Spleen (tissue), 7 donors: ENCODE measurements at regions not wholly inside any gene's neighbourhood (a gene's known extent, or its start where the extent isn't known, plus 50 kb on each side); places are given as distances from the start of the nearest gene placed in this dataset.
"Not testable (repeated sequence)": the region's sequence is repeated elsewhere in the genome, so short reads cannot be mapped to it uniquely, and the experiment has no call there.

Experiments used
- CTCF ChIP-seq, 11 experiments: fragments of 200-600 bp in 7 of 11; fragments of 450-650 bp in 4 of 11; sonication (generic) in 4 of 11; IDR thresholded peaks in 8 of 11; conservative IDR thresholded peaks in 3 of 11; 1 replicate in 7 of 11; 2 replicates in 4 of 11; pipeline versions ENCODE4 v1.4.0 to v1.8.0; 2016 to 2021; ENCODE audit warnings: antibody characterized with exemption in 11 of 11, inconsistent platforms in 4 of 11, mild to moderate bottlenecking in 1 of 11
- POLR2A ChIP-seq, 3 donors: fragments of 450-650 bp; IDR thresholded peaks; one replicate each; pipeline ENCODE4 v1.5.1; 2017; ENCODE audit warnings: antibody characterized with exemption in 3 of 3, mild to moderate bottlenecking in 1 of 3
- donor health status: DM: no; HTN: no; CAD: no; lungs with moderate emphysema.
- donor health status: DM: no; HTN: no; CAD: no.
- donor health status: DM: no; HTN: no; CAD: no.

GRCh38 chr5:42979242-42979641 is 60.9 kb downstream of the ANXA2R start:
- TF ChIP-seq POLR2A (IDR thresholded peaks at IDR 0.05); CTCF (IDR thresholded peaks at IDR 0.05 in 8 of 11, conservative IDR thresholded peaks at IDR 0.05 in 3 of 11): not testable (repeated sequence)
